Endothelial cell of umbilical vein (primary cell): ENCODE measurements at regions not wholly inside any gene's neighbourhood (a gene's known extent, or its start where the extent isn't known, plus 50 kb on each side); places are given as distances from the start of the nearest gene placed in this dataset.

Experiments used
- BruUV-seq: library from RNA; stranded (reverse); fragments of 400-500 nt; replicated peaks from 2 replicates; lab custom pipeline; 2021; lab: Mats Ljungman, UMichigan
- CTCF ChIA-PET: fragments of 300-600, 350-600 bp; sonication (Branson Sonifier 250); formaldehyde crosslinking; loops from one replicate; lab custom pipeline; 2021; ENCODE audit warnings: antibody characterized with exemption, inconsistent platforms; lab: Charles Lee
- POLR2A ChIA-PET: fragments of 300-600, 350-600 bp; sonication (Branson Sonifier 250); formaldehyde crosslinking; loops from one replicate; lab custom pipeline; 2021; ENCODE audit warnings: antibody characterized with exemption, inconsistent platforms; lab: Charles Lee
- DNase-seq: peaks from one replicate; pipeline ENCODE4 v3.0.0-alpha.2; 2011; ENCODE audit warnings: low read depth, low spot score
- FAIRE-seq: peaks from 2 replicates; lab custom pipeline; 2011; peaks lifted over from hg19 to GRCh38; lab: Jason Lieb, UNC
- H2AFZ ChIP-seq: 2 replicates; pipeline ENCODE4 v1.6.0; 2012; ENCODE audit warnings: low read depth, low read length, control low read depth, inconsistent platforms
- H3K27ac ChIP-seq: 2 replicates; pipeline ENCODE4 v1.5.1; 2011; ENCODE audit warnings: low read depth, mild to moderate bottlenecking, control low read depth, low read length, moderate library complexity; ENCODE audit not compliant: insufficient read depth
- H3K27me3 ChIP-seq, 2 experiments: 2 replicates each; pipeline versions ENCODE4 v1.6.0 to v1.6.1; 2011; ENCODE audit warnings: low read length in 2 of 2, mixed read lengths in 1 of 2; ENCODE audit not compliant: control insufficient read depth in 2 of 2, insufficient read depth in 2 of 2
- H3K36me3 ChIP-seq, 2 experiments: 2 replicates in 1 of 2; 3 replicates in 1 of 2; pipeline ENCODE4 v1.5.1; 2011; ENCODE audit warnings: low read length in 2 of 2, mild to moderate bottlenecking in 1 of 2, moderate library complexity in 1 of 2; ENCODE audit not compliant: control insufficient read depth in 2 of 2, insufficient read depth in 2 of 2; ENCODE audit errors: extremely low read depth in 1 of 2
- H3K4me1 ChIP-seq: 3 replicates; pipeline ENCODE4 v1.5.1; 2011; ENCODE audit warnings: mild to moderate bottlenecking, low read length; ENCODE audit not compliant: control insufficient read depth, insufficient read depth; ENCODE audit errors: extremely low read depth
- H3K4me2 ChIP-seq: 2 replicates; pipeline ENCODE4 v1.6.1; 2011; ENCODE audit warnings: low read length, control low read depth, mixed read lengths; ENCODE audit not compliant: insufficient read depth
- H3K4me3 ChIP-seq, 3 experiments: fragments of 200-600 bp in 1 of 3; sonication (generic), shearing (Covaris generic) in 1 of 3; replicated peaks in 1 of 3; 2 replicates each; pipeline ENCODE4 v1.5.1; 2011 to 2016; ENCODE audit warnings: control low read depth in 3 of 3, low read length in 3 of 3, mild to moderate bottlenecking in 2 of 3, inconsistent platforms in 1 of 3, low read depth in 1 of 3, moderate library complexity in 1 of 3; ENCODE audit not compliant: insufficient read depth in 1 of 3
- H3K79me2 ChIP-seq: 2 replicates; pipeline ENCODE4 v1.6.0; 2012; ENCODE audit warnings: low read length, inconsistent platforms; ENCODE audit not compliant: control insufficient read depth, insufficient read depth
- H3K9ac ChIP-seq: replicated peaks from 2 replicates; pipeline ENCODE3; 2011; ENCODE audit warnings: low read length, control low read depth; ENCODE audit not compliant: insufficient read depth; ENCODE audit errors: extremely low read depth
- H3K9me1 ChIP-seq: replicated peaks from 3 replicates; pipeline ENCODE4 v1.6.0; 2011; ENCODE audit warnings: mild to moderate bottlenecking, low read length; ENCODE audit not compliant: control insufficient read depth, insufficient read depth; ENCODE audit errors: extremely low read depth
- H3K9me3 ChIP-seq: replicated peaks from 2 replicates; pipeline ENCODE4 v1.5.1; 2012; ENCODE audit warnings: low read length, inconsistent platforms; ENCODE audit not compliant: control insufficient read depth, insufficient read depth
- H4K20me1 ChIP-seq: replicated peaks from 2 replicates; pipeline ENCODE3; 2011; ENCODE audit warnings: mild to moderate bottlenecking, low read length; ENCODE audit not compliant: control insufficient read depth, insufficient read depth; ENCODE audit errors: extremely low read depth
- CTCF ChIP-seq, 2 donors: IDR thresholded peaks; 1 replicate in 1 of 2; 2 replicates in 1 of 2; pipeline ENCODE4 v1.5.1; 2011; ENCODE audit warnings: low read length in 2 of 2, mild to moderate bottlenecking in 2 of 2, moderate library complexity in 2 of 2, control low read depth in 1 of 2, inconsistent platforms in 1 of 2, low read depth in 1 of 2; ENCODE audit not compliant: insufficient read depth in 1 of 2; ENCODE audit errors: extremely low read depth in 1 of 2
- EZH2 ChIP-seq: IDR thresholded peaks from 2 replicates; pipeline ENCODE4 v1.6.1; 2012; ENCODE audit warnings: borderline replicate concordance, low read depth, mild to moderate bottlenecking, moderate library complexity, low read length, inconsistent platforms; ENCODE audit not compliant: severe bottlenecking
- FOS ChIP-seq: IDR thresholded peaks from 2 replicates; pipeline ENCODE4 v1.6.1; 2011; ENCODE audit warnings: mild to moderate bottlenecking, low read length, moderate library complexity, borderline replicate concordance; ENCODE audit not compliant: insufficient read depth
- GATA2 ChIP-seq: IDR thresholded peaks from 2 replicates; pipeline ENCODE4 v1.7.0; 2011; ENCODE audit warnings: low read depth, mild to moderate bottlenecking, moderate library complexity, mixed read lengths, low read length; ENCODE audit not compliant: insufficient read length, insufficient read depth
- JUN ChIP-seq: IDR thresholded peaks from 2 replicates; pipeline ENCODE4 v1.6.1; 2011; ENCODE audit warnings: borderline replicate concordance, low read depth; ENCODE audit not compliant: insufficient read length, insufficient read depth
- MAX ChIP-seq: IDR thresholded peaks from 2 replicates; pipeline ENCODE4 v1.6.1; 2011; ENCODE audit not compliant: insufficient read depth, insufficient read length
- MYC ChIP-seq: IDR thresholded peaks from one replicate; pipeline ENCODE4 v1.6.1; 2011; ENCODE audit warnings: mild to moderate bottlenecking, low read depth, low read length
- POLR2A ChIP-seq: IDR thresholded peaks from 2 replicates; pipeline ENCODE4 v1.6.1; 2012; ENCODE audit warnings: low read depth, mild to moderate bottlenecking, control low read depth, low read length
- POLR2AphosphoS5 ChIP-seq: IDR thresholded peaks from 2 replicates; pipeline ENCODE4 v1.6.1; 2012; ENCODE audit warnings: low read depth, mild to moderate bottlenecking, control low read depth, low read length, moderate library complexity; ENCODE audit not compliant: insufficient read depth
- dilution Hi-C: fragments of 300-500 bp; cut with MboI; formaldehyde crosslinking; loops from one replicate; pipeline ENCODE4 v1.15.0; 2019; ENCODE audit warnings: low sequenced_read_pairs; ENCODE audit not compliant: extremely low pct_ligation_motif_present
- intact Hi-C: fragments of 100-400 bp; cut with micrococcal nuclease; formaldehyde crosslinking; loops from one replicate; pipeline ENCODE4 v1.10.0; 2022

- no peaks in the 10 kb centered on the region for H3K4me1 ChIP-seq
- no peak overlapping the region for H3K4me3 ChIP-seq
- ChIA-PET POLR2A (no interaction called here), CTCF (no interaction called here)
- DNase-seq (no peak), FAIRE-seq (no peak)
- BruUV-seq, result no TSS peak
- H2AFZ ChIP-seq, result no peak overlapping the region
- no peaks in the 10 kb centered on the region for H3K79me2 ChIP-seq
- no peaks in the 10 kb centered on the region for H4K20me1 ChIP-seq
- dilution Hi-C loops (no loop called here), intact Hi-C loops (no loop called here)
- no peak overlapping the region for H3K4me2 ChIP-seq
- no peaks in the 10 kb centered on the region for H3K36me3 ChIP-seq
- H3K27ac ChIP-seq, result no peak overlapping the region
- H3K9me1 ChIP-seq, result no peaks in the 10 kb centered on the region
- TF ChIP-seq MYC (no peak), EZH2 (no peak), MAX (no peak), POLR2A (no peak), FOS (no peak), CTCF (IDR thresholded peaks at IDR 0.05; ENCODE audit: extremely low read depth in 1 of 2, insufficient read depth in 1 of 2, low read depth in 1 of 2, low read length in 2 of 2) (no peak), POLR2AphosphoS5 (no peak), GATA2 (no peak), JUN (no peak)
- H3K9me3 ChIP-seq, result no peaks in the 10 kb centered on the region
- H3K27me3 ChIP-seq, result no peaks in the 10 kb centered on the region
- H3K9ac ChIP-seq, result no peak overlapping the region
These were observed 75.3 kb upstream of the GRIA3 start for GRCh38 chrX:123108513-123109427.
